HG02970 (cell line): ENCODE measurements at regions not wholly inside any gene's neighbourhood (a gene's known extent, or its start where the extent isn't known, plus 50 kb on each side); places are given as distances from the start of the nearest gene placed in this dataset.
"Not testable (repeated sequence)": the region's sequence is repeated elsewhere in the genome, so short reads cannot be mapped to it uniquely, and the experiment has no call there.

ENCODE experiments used
- ATAC-seq: cut with Tn5 transposase; IDR thresholded peaks from one replicate; pipeline ENCODE4 v1.9.1; 2021; ENCODE audit warnings: mild to moderate bottlenecking, moderate library complexity, moderate number of reproducible peaks; ENCODE audit not compliant: unreplicated experiment, low FRiP score

GRCh38 chr9:2387166-2387565 is 234.4 kb upstream of the VLDLR start:
- ATAC-seq, result no peak

GRCh38 chr9:2389404-2389803 is 232.2 kb upstream of the VLDLR start:
- ATAC-seq, result no peak

GRCh38 chr9:2390028-2390427 is 231.6 kb upstream of the VLDLR start:
- no peak for ATAC-seq

- ATAC-seq, result not testable (repeated sequence)
Observed at GRCh38 chr9:2391509-2392132, 230.0 kb upstream of the VLDLR start.

- not testable (repeated sequence) for ATAC-seq
Observed at GRCh38 chr9:2394087-2394741, 227.4 kb upstream of the VLDLR start.

GRCh38 chr9:2395814-2396612 is 225.6 kb upstream of the VLDLR start:
- ATAC-seq, result no peak

GRCh38 chr9:2396622-2397285 is 224.8 kb upstream of the VLDLR start:
- ATAC-seq, result no peak

- ATAC-seq, result not testable (repeated sequence)
Observed at GRCh38 chr9:2397875-2398274, 223.7 kb upstream of the VLDLR start.

- ATAC-seq, result not testable (repeated sequence)
Observed at GRCh38 chr9:2401746-2402145, 219.8 kb upstream of the VLDLR start.

- ATAC-seq, result no peak
Observed at GRCh38 chr9:2403701-2404100, 217.9 kb upstream of the VLDLR start.

- no peak for ATAC-seq
Observed at GRCh38 chr9:2406252-2406651, 215.3 kb upstream of the VLDLR start.

- no peak for ATAC-seq
Observed at GRCh38 chr9:2407450-2407849, 214.1 kb upstream of the VLDLR start.

- no peak for ATAC-seq
Observed at GRCh38 chr9:2411459-2412215, 209.9 kb upstream of the VLDLR start.

GRCh38 chr9:2413160-2413805 is 208.3 kb upstream of the VLDLR start:
- no peak for ATAC-seq

GRCh38 chr9:2414465-2414864 is 207.1 kb upstream of the VLDLR start:
- no peak for ATAC-seq

GRCh38 chr9:2415326-2415725 is 206.3 kb upstream of the VLDLR start:
- no peak for ATAC-seq

GRCh38 chr9:2417730-2418129 is 203.9 kb upstream of the VLDLR start:
- ATAC-seq, result no peak

- ATAC-seq, result no peak
Observed at GRCh38 chr9:2418619-2419018, 203.0 kb upstream of the VLDLR start.

- no peak for ATAC-seq
Observed at GRCh38 chr9:2419347-2419746, 202.2 kb upstream of the VLDLR start.

- no peak for ATAC-seq
Observed at GRCh38 chr9:2420543-2420942, 201.0 kb upstream of the VLDLR start.
